ENCODE measurements at regions not wholly inside any gene's neighbourhood (a gene's known extent, or its start where the extent isn't known, plus 50 kb on each side); places are given as distances from the start of the nearest gene placed in this dataset.
A peak's percentile ranks its signal among the peaks of the same experiment; 100 is the strongest.

DNA sequence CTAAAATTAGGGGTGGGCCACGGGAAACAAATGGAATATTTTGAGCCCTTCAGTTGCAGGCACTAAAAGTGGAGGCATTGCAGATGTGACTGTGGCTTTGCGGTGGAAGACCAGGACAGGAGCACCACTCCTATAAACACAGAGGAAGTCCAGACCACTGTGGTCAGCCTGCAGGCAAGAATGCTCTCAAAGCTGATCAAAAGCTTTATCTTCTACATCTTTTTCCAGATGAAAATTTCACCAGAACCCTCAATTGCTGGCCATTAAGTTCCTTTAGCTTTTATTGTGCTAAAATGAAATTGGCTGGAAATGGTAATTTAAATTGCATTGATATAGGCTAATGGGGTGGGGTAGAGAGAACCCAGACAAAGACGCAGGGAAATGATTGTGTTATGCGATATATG lies 208.8 kb downstream of the ERCC6L2 start:
- Histone ChIP-seq H3K9me3 (no peaks in the 10 kb centered on the region), H3K27me3 (no peaks in the 10 kb centered on the region), H3K36me3 (no peaks in the 10 kb centered on the region), H3K4me3 (no peak overlapping the region), H3K27ac (no peak overlapping the region), H3K4me1 (no peaks in the 10 kb centered on the region)
- DNase-seq (ENCODE audit: low spot score in 2 of 2), result no peak
- TF ChIP-seq, protein P1, sequence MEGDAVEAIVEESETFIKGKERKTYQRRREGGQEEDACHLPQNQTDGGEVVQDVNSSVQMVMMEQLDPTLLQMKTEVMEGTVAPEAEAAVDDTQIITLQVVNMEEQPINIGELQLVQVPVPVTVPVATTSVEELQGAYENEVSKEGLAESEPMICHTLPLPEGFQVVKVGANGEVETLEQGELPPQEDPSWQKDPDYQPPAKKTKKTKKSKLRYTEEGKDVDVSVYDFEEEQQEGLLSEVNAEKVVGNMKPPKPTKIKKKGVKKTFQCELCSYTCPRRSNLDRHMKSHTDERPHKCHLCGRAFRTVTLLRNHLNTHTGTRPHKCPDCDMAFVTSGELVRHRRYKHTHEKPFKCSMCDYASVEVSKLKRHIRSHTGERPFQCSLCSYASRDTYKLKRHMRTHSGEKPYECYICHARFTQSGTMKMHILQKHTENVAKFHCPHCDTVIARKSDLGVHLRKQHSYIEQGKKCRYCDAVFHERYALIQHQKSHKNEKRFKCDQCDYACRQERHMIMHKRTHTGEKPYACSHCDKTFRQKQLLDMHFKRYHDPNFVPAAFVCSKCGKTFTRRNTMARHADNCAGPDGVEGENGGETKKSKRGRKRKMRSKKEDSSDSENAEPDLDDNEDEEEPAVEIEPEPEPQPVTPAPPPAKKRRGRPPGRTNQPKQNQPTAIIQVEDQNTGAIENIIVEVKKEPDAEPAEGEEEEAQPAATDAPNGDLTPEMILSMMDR (IDR thresholded peaks at IDR 0.05), result no peak
- no peak for TF ChIP-seq EP300 (IDR thresholded peaks at IDR 0.05)
- TF ChIP-seq POLR2A (IDR thresholded peaks at IDR 0.05), result no peak
- WGBS, 2 donors, result 76 to 78% methylated on average over 4 of the region's 4 CpGs

- TF ChIP-seq POLR2A (IDR thresholded peaks at IDR 0.05), result no peak
- no peak for TF ChIP-seq EP300 (IDR thresholded peaks at IDR 0.05)
- TF ChIP-seq, protein P1 (IDR thresholded peaks at IDR 0.05), result no peak
- 89 to 92% methylated on average over 15 of the region's 15 CpGs for WGBS, 2 donors
- H3K4me3 ChIP-seq, result no peak overlapping the region
- H3K9me3 ChIP-seq, result no peaks in the 10 kb centered on the region
- DNase-seq (ENCODE audit: low spot score in 2 of 2), result no peak
- no peak overlapping the region for H3K27ac ChIP-seq
- no peaks in the 10 kb centered on the region for H3K4me1 ChIP-seq
- H3K36me3 ChIP-seq, result no peaks in the 10 kb centered on the region
- H3K27me3 ChIP-seq, result no peaks in the 10 kb centered on the region
Measured at GRCh38 chr9:96082516-96083232, 207.2 kb downstream of the ERCC6L2 start.

- Histone ChIP-seq H3K9me3 (no peaks in the 10 kb centered on the region), H3K4me1 (no peaks in the 10 kb centered on the region), H3K27me3 (no peaks in the 10 kb centered on the region), H3K4me3 (no peak overlapping the region), H3K27ac (no peak overlapping the region), H3K36me3 (no peaks in the 10 kb centered on the region)
- 84 to 87% methylated on average over 8 of the region's 8 CpGs for WGBS, 2 donors
- TF ChIP-seq POLR2A (IDR thresholded peaks at IDR 0.05) (no peak), EP300 (IDR thresholded peaks at IDR 0.05) (no peak)
- TF ChIP-seq, protein P1 (IDR thresholded peaks at IDR 0.05), result no peak
- DNase-seq (ENCODE audit: low spot score in 2 of 2), result no peak
Measured at GRCh38 chr9:96080364-96080763, 204.9 kb downstream of the ERCC6L2 start.

DNA sequence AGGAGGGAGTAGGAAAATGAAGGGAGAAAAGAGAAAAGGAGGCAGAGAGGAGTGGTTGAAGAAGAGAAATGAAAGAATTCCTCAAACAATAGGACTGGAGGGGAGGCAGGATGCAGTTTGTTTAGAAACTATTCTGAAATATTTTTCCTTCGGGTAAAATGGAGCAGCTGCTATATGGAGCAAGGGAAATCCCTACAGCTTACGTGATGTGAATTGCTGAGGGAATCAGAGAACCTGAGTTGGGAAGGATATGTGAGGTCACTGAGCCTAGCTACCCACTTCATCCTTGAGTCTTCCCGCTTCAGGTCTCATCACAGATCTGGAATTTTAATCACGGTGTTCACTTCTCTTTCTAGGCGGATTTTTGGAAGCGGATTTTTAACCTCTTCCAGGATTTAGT lies 204.3 kb downstream of the ERCC6L2 start:
- no peaks in the 10 kb centered on the region for H3K4me1 ChIP-seq
- WGBS, 2 donors, result 78 to 80% methylated on average over 6 of the region's 6 CpGs
- H3K27ac ChIP-seq, result no peak overlapping the region
- H3K36me3 ChIP-seq, result no peaks in the 10 kb centered on the region
- TF ChIP-seq POLR2A (IDR thresholded peaks at IDR 0.05) (no peak), EP300 (IDR thresholded peaks at IDR 0.05) (no peak)
- TF ChIP-seq, protein P1 (IDR thresholded peaks at IDR 0.05), result no peak
- H3K4me3 ChIP-seq, result no peak overlapping the region
- H3K9me3 ChIP-seq, result no peaks in the 10 kb centered on the region
- DNase-seq (ENCODE audit: low spot score in 2 of 2), result no peak
- no peaks in the 10 kb centered on the region for H3K27me3 ChIP-seq

- no peak overlapping the region for H3K4me3 ChIP-seq
- H3K36me3 ChIP-seq, result no peaks in the 10 kb centered on the region
- H3K9me3 ChIP-seq, result no peaks in the 10 kb centered on the region
- WGBS, 2 donors, result 54 to 61% methylated on average over 4 of the region's 4 CpGs
- H3K27me3 ChIP-seq, result no peaks in the 10 kb centered on the region
- DNase-seq (ENCODE audit: low spot score in 2 of 2), result no peak
- TF ChIP-seq, protein P1 (IDR thresholded peaks at IDR 0.05), result peak in 1 of 5 experiments; percentile 9
- no peak for TF ChIP-seq POLR2A (IDR thresholded peaks at IDR 0.05)
- H3K27ac ChIP-seq, result no peak overlapping the region
- no peaks in the 10 kb centered on the region for H3K4me1 ChIP-seq
Measured at GRCh38 chr9:96078897-96079490, 203.5 kb downstream of the ERCC6L2 start.

All from tibial nerve (tissue), 4 donors.